K562 (cell line): ENCODE measurements at regions not wholly inside any gene's neighbourhood (a gene's known extent, or its start where the extent isn't known, plus 50 kb on each side); places are given as distances from the start of the nearest gene placed in this dataset.

ENCODE experiments used
- ATAC-seq: fragments of 200-7000 bp; cut with Tn5 transposase; 3 replicates; pipeline ENCODE4 v1.9.1; 2020; ENCODE audit warnings: moderate library complexity
- BruUV-seq: library from RNA; stranded (reverse); fragments of 400-500 nt; replicated peaks from 2 replicates; lab custom pipeline; 2021; lab: Mats Ljungman, UMichigan
- CTCF ChIA-PET: fragments of 300-600 bp; formaldehyde crosslinking; extraction: SDS; loops from one replicate; lab custom pipeline; 2021; ENCODE audit warnings: low intra/inter-chr PET ratio; lab: Yijun Ruan, JAX
- POLR2A ChIA-PET: fragments of 300-600, 350-650 bp; sonication (Branson Sonifier 250); formaldehyde crosslinking; extraction: SDS; loops from one replicate; lab custom pipeline; 2021; ENCODE audit warnings: antibody characterized with exemption, inconsistent platforms; lab: Yijun Ruan, JAX
- DNase-seq, 4 experiments: peaks; one replicate each; pipeline versions ENCODE4 v3.0.0 to v3.0.0-alpha.2; 2011 to 2018; ENCODE audit warnings: low spot score in 3 of 4, mixed read lengths in 3 of 4; ENCODE audit errors: extremely low read depth in 1 of 4
- FAIRE-seq: peaks from 2 replicates; lab custom pipeline; 2011; peaks lifted over from hg19 to GRCh38; lab: Jason Lieb, UNC
- H2AFZ ChIP-seq: 2 replicates; pipeline ENCODE4 v1.6.0; 2011; ENCODE audit warnings: low read depth, low read length, control low read depth, inconsistent platforms
- H3K27ac ChIP-seq: fragments of 200-600 bp; 3 replicates; pipeline ENCODE4 v1.8.0; 2011; ENCODE audit warnings: low read depth, mild to moderate bottlenecking, control low read depth, inconsistent platforms, low read length, moderate library complexity, mixed read lengths; ENCODE audit errors: extremely low read depth
- H3K27me3 ChIP-seq, 2 experiments: fragments of 300-600 bp in 1 of 2; 2 replicates in 1 of 2; 3 replicates in 1 of 2; pipeline versions ENCODE4 v1.6.0 to v1.8.0; 2011; ENCODE audit warnings: inconsistent platforms in 2 of 2, low read length in 2 of 2, mild to moderate bottlenecking in 1 of 2, mixed read lengths in 1 of 2, moderate library complexity in 1 of 2; ENCODE audit not compliant: control insufficient read depth in 2 of 2, insufficient read depth in 2 of 2
- H3K36me3 ChIP-seq: fragments of 300-600 bp; 3 replicates; pipeline ENCODE4 v1.8.0; 2011; ENCODE audit warnings: mild to moderate bottlenecking, low read length, inconsistent platforms; ENCODE audit not compliant: control insufficient read depth, insufficient read depth
- H3K4me1 ChIP-seq, 2 experiments: fragments of 200-600 bp in 1 of 2; replicated peaks in 1 of 2; 2 replicates in 1 of 2; 3 replicates in 1 of 2; pipeline versions ENCODE4 v1.5.1 to v1.8.0; 2011; ENCODE audit warnings: inconsistent platforms in 2 of 2, low read length in 2 of 2, mild to moderate bottlenecking in 1 of 2, mixed read lengths in 1 of 2, moderate library complexity in 1 of 2; ENCODE audit not compliant: control insufficient read depth in 2 of 2, insufficient read depth in 2 of 2
- H3K4me2 ChIP-seq: 2 replicates; pipeline ENCODE4 v1.6.1; 2011; ENCODE audit warnings: low read length, control low read depth, inconsistent platforms, mixed read lengths; ENCODE audit not compliant: insufficient read depth
- H3K4me3 ChIP-seq: fragments of 200-600 bp; sonication (generic), shearing (Covaris generic); 2 replicates; pipeline ENCODE4 v1.5.1; 2016; ENCODE audit warnings: control low read depth, inconsistent platforms
- H3K79me2 ChIP-seq: fragments of 200-600 bp; 3 replicates; pipeline ENCODE4 v1.8.0; 2011; ENCODE audit warnings: low read length, inconsistent platforms; ENCODE audit not compliant: control insufficient read depth, insufficient read depth
- H3K9ac ChIP-seq, 2 experiments: 2 replicates each; pipeline versions ENCODE4 v1.6.0 to v1.6.1; 2011; ENCODE audit warnings: low read depth in 2 of 2, low read length in 2 of 2, control low read depth in 1 of 2, inconsistent platforms in 1 of 2, mild to moderate bottlenecking in 1 of 2, mixed read lengths in 1 of 2; ENCODE audit not compliant: insufficient read depth in 1 of 2
- H3K9me1 ChIP-seq: one replicate; pipeline ENCODE4 v1.6.0; 2011; ENCODE audit warnings: inconsistent platforms, mild to moderate bottlenecking, low read length, moderate library complexity; ENCODE audit not compliant: control insufficient read depth, insufficient read depth
- H3K9me3 ChIP-seq: replicated peaks from 2 replicates; pipeline ENCODE4 v1.5.1; 2011; ENCODE audit warnings: low read depth, low read length, inconsistent platforms; ENCODE audit not compliant: control insufficient read depth, insufficient read depth
- H4K20me1 ChIP-seq: replicated peaks from 2 replicates; pipeline ENCODE4 v1.6.1; 2011; ENCODE audit warnings: low read length, inconsistent platforms, mixed read lengths; ENCODE audit not compliant: control insufficient read depth, insufficient read depth
- ADNP ChIP-seq: fragments of 200-800 bp; sonication (Bioruptor generic); IDR thresholded peaks from 2 replicates; pipeline ENCODE4 v1.6.1; 2016; ENCODE audit warnings: missing genetic modification characterization, missing compliant biosample characterization
- CTCF ChIP-seq, 3 experiments: IDR thresholded peaks in 2 of 3; conservative IDR thresholded peaks in 1 of 3; 2 replicates each; pipeline ENCODE4 v1.5.1; 2011 to 2012; ENCODE audit warnings: low read length in 3 of 3, mild to moderate bottlenecking in 3 of 3, control low read depth in 2 of 3, improper control_type of control experiment in 1 of 3, inconsistent platforms in 1 of 3, low read depth in 1 of 3, mixed read lengths in 1 of 3, moderate library complexity in 1 of 3; ENCODE audit not compliant: insufficient read depth in 2 of 3
- ERF ChIP-seq: fragments of 450-650 bp; formaldehyde crosslinking; IDR thresholded peaks from 2 replicates; pipeline ENCODE4 v1.4.0; 2020; ENCODE audit warnings: mild to moderate bottlenecking, mixed read lengths
- ESRRA ChIP-seq: fragments of 450-650 bp; IDR thresholded peaks from 2 replicates; pipeline ENCODE4 v1.6.1; 2014; ENCODE audit warnings: low read depth, mild to moderate bottlenecking, moderate library complexity, borderline replicate concordance
- HMG20B ChIP-seq: fragments of 250-450 bp; sonication (Bioruptor Pico); IDR thresholded peaks from 2 replicates; pipeline ENCODE4 v1.5.0; 2021; ENCODE audit warnings: mild to moderate bottlenecking
- ILF3 ChIP-seq: fragments of 450-650 bp; IDR thresholded peaks from 2 replicates; pipeline ENCODE4 v1.6.1; 2018; ENCODE audit warnings: antibody characterized with exemption, mild to moderate bottlenecking, moderate library complexity, borderline replicate concordance
- LEF1 ChIP-seq: fragments of 450-650 bp; IDR thresholded peaks from 2 replicates; pipeline ENCODE4 v1.6.1; 2016; ENCODE audit warnings: mild to moderate bottlenecking
- MYNN ChIP-seq, 2 experiments: sonication (generic); formaldehyde crosslinking in 1 of 2; IDR thresholded peaks; 2 replicates each; pipeline versions ENCODE4 v1.5.0 to v1.6.1; 2016 to 2020; ENCODE audit warnings: antibody characterized with exemption in 1 of 2, missing genetic modification reagents in 1 of 2
- NFYB ChIP-seq: IDR thresholded peaks from 2 replicates; pipeline ENCODE4 v1.6.1; 2011; ENCODE audit warnings: mild to moderate bottlenecking, moderate library complexity; ENCODE audit not compliant: insufficient read length; ENCODE audit errors: extremely low read depth
- RNF219 ChIP-seq: fragments of 250-450 bp; sonication (Bioruptor Pico); IDR thresholded peaks from 2 replicates; pipeline ENCODE4 v1.5.0; 2022; ENCODE audit warnings: mild to moderate bottlenecking
- SAFB ChIP-seq: fragments of 200-400 bp; formaldehyde crosslinking; IDR thresholded peaks from 2 replicates; pipeline ENCODE4 v1.6.1; 2017; ENCODE audit warnings: low read depth, low read length, borderline replicate concordance
- SREBF1 ChIP-seq: fragments of 150-350 bp; IDR thresholded peaks from 2 replicates; pipeline ENCODE4 v1.6.1; 2014; ENCODE audit warnings: antibody characterized with exemption, low read depth, low read length, borderline replicate concordance
- TSC22D4 ChIP-seq: fragments of 450-650 bp; IDR thresholded peaks from 2 replicates; pipeline ENCODE4 v1.6.1; 2016; ENCODE audit warnings: missing genetic modification characterization, missing biosample characterization, control low read depth
- ZC3H8 ChIP-seq: fragments of 450-650 bp; IDR thresholded peaks from 2 replicates; pipeline ENCODE4 v1.6.1; 2017
- ZFP1 ChIP-seq: fragments of 450-650 bp; formaldehyde crosslinking; IDR thresholded peaks from 2 replicates; pipeline ENCODE4 v1.4.0; 2020; ENCODE audit warnings: mild to moderate bottlenecking, mixed read lengths
- ZNF184 ChIP-seq: sonication (generic); formaldehyde crosslinking; IDR thresholded peaks from 2 replicates; pipeline ENCODE4 v1.5.0; 2020; ENCODE audit warnings: missing genetic modification reagents
- ZNF77 ChIP-seq: fragments of 250-450 bp; sonication (Bioruptor Pico); IDR thresholded peaks from 2 replicates; pipeline ENCODE4 v1.5.0; 2020
- WGBS: fragments of 100-300 bp; shearing (Covaris generic); methylation state at CpG from one replicate; pipeline ENCODE4 v1.1.6; 2016; ENCODE audit warnings: low coverage, mixed read lengths; ENCODE audit not compliant: insufficient coverage; ENCODE audit errors: missing lambda C conversion rate; 5-methylcytosine and 5-hydroxymethylcytosine counted together
- in situ Hi-C: fragments of 300-500 bp; cut with MboI; formaldehyde crosslinking; loops from 4 replicates; pipeline ENCODE4 v1.15.0; 2018; ENCODE audit warnings: inconsistent platforms, mixed read lengths
- intact Hi-C: fragments of 100-400 bp; cut with micrococcal nuclease; formaldehyde crosslinking; loops from 2 replicates; pipeline ENCODE4 v1.14.2; 2022

DNA sequence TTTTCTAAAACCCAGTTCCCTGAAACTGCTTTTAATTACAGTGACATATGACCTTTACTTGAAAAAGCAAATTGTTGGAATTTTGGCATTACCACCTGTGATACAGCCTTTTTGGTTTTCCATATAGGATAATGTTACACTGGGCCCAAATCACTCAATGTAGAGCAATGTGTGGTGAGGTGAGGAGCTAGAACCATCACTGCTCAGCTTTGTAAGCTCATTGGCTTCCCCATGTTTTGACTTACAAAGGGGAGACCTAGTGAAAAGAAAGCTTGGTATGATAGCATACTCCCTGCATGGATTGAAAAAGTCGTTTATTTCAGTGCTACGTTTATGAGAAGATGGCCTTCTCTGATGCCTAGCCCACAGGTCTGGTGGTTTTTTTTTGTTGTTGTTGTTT is 470.4 kb upstream of the EPHA7 start (continued):
- no peak for TF ChIP-seq ESRRA

GRCh38 chr6:93886416-93886815 is 467.1 kb upstream of the EPHA7 start:
- H4K20me1 ChIP-seq = no peaks in the 10 kb centered on the region
- no peaks in the 10 kb centered on the region for H3K4me1 ChIP-seq
- no peak overlapping the region for H3K4me2 ChIP-seq
- no peaks in the 10 kb centered on the region for H3K9me3 ChIP-seq
- no peaks in the 10 kb centered on the region for H3K27me3 ChIP-seq
- H3K36me3 ChIP-seq = no peaks in the 10 kb centered on the region
- ChIA-PET POLR2A (no interaction called here), CTCF (no interaction called here)
- no peaks in the 10 kb centered on the region for H3K79me2 ChIP-seq
- DNase-seq = no peak
- FAIRE-seq = no peak
- in situ Hi-C loops (no loop called here), intact Hi-C loops (no loop called here)
- no peak for TF ChIP-seq ZC3H8
- TF ChIP-seq CTCF (IDR thresholded peaks at IDR 0.05 in 2 of 3, conservative IDR thresholded peaks at IDR 0.05 in 1 of 3; ENCODE audit: insufficient read depth in 2 of 3, low read depth in 1 of 3, low read length in 3 of 3) = no peak
- TF ChIP-seq SREBF1 = no peak
- TF ChIP-seq SAFB = no peak
- no peak for TF ChIP-seq ZNF77 (CRISPR knock-in tag)
- no peak for TF ChIP-seq TSC22D4 (tag)
- no peak for TF ChIP-seq ZFP1 (CRISPR knock-in tag)
- no peak for TF ChIP-seq ADNP (tag)
- no peak for TF ChIP-seq MYNN (IDR thresholded peaks at IDR 0.05)
- no peak for TF ChIP-seq MYNN (CRISPR knock-in tag; IDR thresholded peaks at IDR 0.05)
- TF ChIP-seq HMG20B (CRISPR knock-in tag) = no peak
- TF ChIP-seq ILF3 = no peak
- no peak for TF ChIP-seq ERF
- TF ChIP-seq NFYB = no peak
- no peak for TF ChIP-seq ZNF184
- TF ChIP-seq RNF219 = no peak
- no peak for TF ChIP-seq LEF1
- H2AFZ ChIP-seq = no peak overlapping the region
- H3K9me1 ChIP-seq = no peaks in the 10 kb centered on the region
- ATAC-seq = no peak
- 2% methylated on average over 4 of the region's 4 CpGs for WGBS
- H3K4me3 ChIP-seq = no peak overlapping the region
- H3K27ac ChIP-seq = no peak overlapping the region
- BruUV-seq = no TSS peak
- no peak overlapping the region for H3K9ac ChIP-seq
